ENCODE measurements at regions not wholly inside any gene's neighbourhood (a gene's known extent, or its start where the extent isn't known, plus 50 kb on each side); places are given as distances from the start of the nearest gene placed in this dataset.
"Not testable (repeated sequence)": the region's sequence is repeated elsewhere in the genome, so short reads cannot be mapped to it uniquely, and the experiment has no call there.

- peaks cover 3% of the 10 kb centered on the region for H3K9me3 Mint-ChIP-seq
- H3K4me1 Mint-ChIP-seq, result no peaks in the 10 kb centered on the region
- H3K4me3 Mint-ChIP-seq, result no peak overlapping the region
- POLR2A ChIA-PET, result no interaction called here
- no peaks in the 10 kb centered on the region for H3K36me3 Mint-ChIP-seq (ENCODE audit: low read depth)
- DNase-seq, result no peak
- H3K27ac Mint-ChIP-seq, result no peak overlapping the region
- CTCF ChIA-PET, result interaction anchor here (1.1 kb wide), 1 partner anchor 9 kb away, joined by 3 read pairs; no protein-coding TSS in a partner anchor
- H3K27me3 Mint-ChIP-seq, result peaks cover 9% of the 10 kb centered on the region
Measured at GRCh38 chr19:13712767-13713201, 51.5 kb upstream of the MRI1 start.

- H3K4me1 Mint-ChIP-seq, result no peaks in the 10 kb centered on the region
- H3K9me3 Mint-ChIP-seq, result peaks cover 3% of the 10 kb centered on the region
- H3K27ac Mint-ChIP-seq, result no peak overlapping the region
- no peaks in the 10 kb centered on the region for H3K36me3 Mint-ChIP-seq (ENCODE audit: low read depth)
- DNase-seq, result no peak
- peaks cover 2% of the 10 kb centered on the region for H3K27me3 Mint-ChIP-seq
- ChIA-PET POLR2A (no interaction called here), CTCF (no interaction called here)
- H3K4me3 Mint-ChIP-seq, result no peak overlapping the region
Measured at GRCh38 chr19:13707915-13708314, 56.4 kb upstream of the MRI1 start.

DNA sequence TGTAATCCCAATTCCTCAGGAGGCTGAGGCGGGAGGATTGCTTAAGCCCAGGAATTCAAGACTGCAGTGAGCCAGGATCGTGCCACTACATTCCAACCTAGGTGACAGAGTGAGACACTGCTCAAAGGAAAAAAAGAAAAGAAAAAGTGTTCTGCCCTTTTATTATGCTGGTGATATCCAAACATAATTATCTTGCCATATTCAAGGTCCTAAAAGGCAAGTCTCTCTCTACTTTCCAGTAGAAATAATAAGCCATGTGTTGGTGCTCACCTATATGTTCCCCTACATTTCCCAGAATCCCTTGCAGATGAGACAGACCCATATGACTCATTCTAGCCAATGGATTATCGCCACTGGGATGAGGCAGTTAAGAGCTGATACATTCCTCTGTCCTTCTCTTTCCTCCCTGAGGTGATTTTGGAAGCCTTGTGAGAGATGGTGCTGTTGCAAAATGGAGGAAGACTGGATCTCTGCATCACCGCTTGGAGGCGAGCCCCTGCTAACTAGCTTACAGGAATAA lies 58.3 kb upstream of the MRI1 start:
- H3K4me1 Mint-ChIP-seq, result no peaks in the 10 kb centered on the region
- peaks cover 6% of the 10 kb centered on the region for H3K27me3 Mint-ChIP-seq
- H3K27ac Mint-ChIP-seq, result no peak overlapping the region
- H3K36me3 Mint-ChIP-seq (ENCODE audit: low read depth), result peaks cover 5% of the 10 kb centered on the region
- peaks cover 3% of the 10 kb centered on the region for H3K9me3 Mint-ChIP-seq
- no peak overlapping the region for H3K4me3 Mint-ChIP-seq
- DNase-seq, result no peak
- ChIA-PET CTCF (no interaction called here), POLR2A (no interaction called here)

DNA sequence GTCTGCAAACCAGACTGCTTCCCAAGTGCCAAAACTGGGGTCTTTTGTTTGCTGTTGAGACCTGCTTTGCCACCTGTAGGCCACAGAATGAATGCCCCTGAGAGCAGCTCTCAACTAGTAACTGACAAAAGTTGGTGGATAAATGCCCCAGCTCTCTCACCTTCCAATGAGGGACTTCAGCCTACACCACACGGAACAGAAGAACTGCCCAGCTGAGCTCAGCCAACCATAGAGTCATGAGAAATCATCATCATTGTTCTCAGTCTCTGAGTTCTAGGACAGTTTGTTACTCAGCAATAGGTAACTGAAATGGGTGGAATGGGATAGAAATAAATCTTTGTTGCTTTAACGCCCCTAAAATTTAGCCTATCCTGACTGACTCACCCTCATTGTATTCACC lies 59.1 kb upstream of the MRI1 start:
- ChIA-PET POLR2A (no interaction called here), CTCF (no interaction called here)
- Mint-ChIP-seq H3K27me3 (peaks cover 10% of the 10 kb centered on the region), H3K4me3 (no peak overlapping the region), H3K9me3 (peaks cover 3% of the 10 kb centered on the region), H3K36me3 (ENCODE audit: low read depth) (peaks cover 5% of the 10 kb centered on the region), H3K27ac (no peak overlapping the region), H3K4me1 (no peaks in the 10 kb centered on the region)
- no peak for DNase-seq

GRCh38 chr19:13701624-13702023 lies 62.7 kb upstream of the MRI1 start:
- Mint-ChIP-seq H3K4me1 (no peaks in the 10 kb centered on the region), H3K27ac (no peak overlapping the region), H3K27me3 (peaks cover 8% of the 10 kb centered on the region), H3K36me3 (ENCODE audit: low read depth) (peaks cover 5% of the 10 kb centered on the region), H3K4me3 (no peak overlapping the region), H3K9me3 (peaks cover 3% of the 10 kb centered on the region)
- no peak for DNase-seq
- ChIA-PET CTCF (no interaction called here), POLR2A (no interaction called here)

DNA sequence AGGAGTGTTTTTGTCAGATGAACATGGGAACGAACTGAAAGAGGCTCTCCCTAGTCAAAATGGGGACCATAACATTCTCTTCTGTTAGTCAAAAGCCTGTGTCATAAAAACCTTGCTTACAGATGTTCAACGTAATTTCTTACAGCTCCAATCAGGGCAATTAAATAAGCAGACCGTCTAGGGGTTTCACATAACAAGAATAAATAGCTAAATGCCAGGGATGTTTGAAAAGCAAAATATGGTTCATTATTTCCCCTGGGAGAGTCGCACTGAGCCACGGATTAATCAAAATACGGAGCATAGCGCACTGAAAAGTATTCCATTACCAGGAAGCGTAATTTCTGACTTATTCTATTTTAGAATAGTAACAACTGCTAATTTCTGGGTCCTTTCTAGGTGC lies 63.7 kb upstream of the MRI1 start:
- Mint-ChIP-seq H3K4me1 (no peaks in the 10 kb centered on the region), H3K36me3 (ENCODE audit: low read depth) (peaks cover 5% of the 10 kb centered on the region), H3K27ac (no peak overlapping the region), H3K27me3 (peaks cover 8% of the 10 kb centered on the region), H3K9me3 (no peaks in the 10 kb centered on the region), H3K4me3 (no peak overlapping the region)
- POLR2A ChIA-PET, result no interaction called here
- no peak for DNase-seq
- CTCF ChIA-PET, result no interaction called here

DNA sequence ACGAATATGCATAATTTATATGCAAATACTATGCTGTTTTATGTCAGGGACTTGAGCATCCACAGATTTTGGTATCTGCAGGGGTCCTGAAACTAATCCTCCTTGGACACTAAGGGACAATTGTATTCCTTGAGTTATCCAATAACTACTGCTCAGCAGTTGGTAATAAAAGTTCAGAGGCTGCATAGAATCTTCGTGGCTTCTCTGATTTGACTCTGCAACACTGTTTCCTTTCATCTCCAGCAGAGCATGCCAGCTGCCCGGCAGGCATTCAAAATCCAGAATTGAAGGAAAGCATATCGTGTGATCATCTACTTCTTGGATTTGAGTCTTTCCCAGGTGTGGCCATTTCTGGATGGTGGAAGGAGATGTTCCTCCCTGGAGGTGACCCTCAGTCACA lies 64.5 kb upstream of the MRI1 start:
- no peak for DNase-seq
- H3K27me3 Mint-ChIP-seq, result peaks cover 8% of the 10 kb centered on the region
- H3K9me3 Mint-ChIP-seq, result no peaks in the 10 kb centered on the region
- CTCF ChIA-PET, result no interaction called here
- peaks cover 5% of the 10 kb centered on the region for H3K36me3 Mint-ChIP-seq (ENCODE audit: low read depth)
- H3K4me3 Mint-ChIP-seq, result no peak overlapping the region
- POLR2A ChIA-PET, result no interaction called here
- H3K27ac Mint-ChIP-seq, result no peak overlapping the region
- H3K4me1 Mint-ChIP-seq, result no peaks in the 10 kb centered on the region

- DNase-seq, result no peak
- ChIA-PET POLR2A (no interaction called here), CTCF (no interaction called here)
- Mint-ChIP-seq H3K27me3 (peaks cover 8% of the 10 kb centered on the region), H3K4me3 (no peak overlapping the region), H3K9me3 (no peaks in the 10 kb centered on the region), H3K4me1 (no peaks in the 10 kb centered on the region), H3K27ac (no peak overlapping the region), H3K36me3 (ENCODE audit: low read depth) (peaks cover 5% of the 10 kb centered on the region)
Measured at GRCh38 chr19:13696839-13697238, 67.5 kb upstream of the MRI1 start.

GRCh38 chr19:13693889-13694288 lies 70.4 kb upstream of the MRI1 start:
- ChIA-PET CTCF (no interaction called here), POLR2A (no interaction called here)
- no peaks in the 10 kb centered on the region for H3K9me3 Mint-ChIP-seq
- H3K36me3 Mint-ChIP-seq (ENCODE audit: low read depth), result no peaks in the 10 kb centered on the region
- H3K27ac Mint-ChIP-seq, result no peak overlapping the region
- H3K4me1 Mint-ChIP-seq, result no peaks in the 10 kb centered on the region
- no peak overlapping the region for H3K4me3 Mint-ChIP-seq
- no peaks in the 10 kb centered on the region for H3K27me3 Mint-ChIP-seq
- DNase-seq, result no peak

GRCh38 chr19:13691569-13692435 lies 72.5 kb upstream of the MRI1 start:
- Mint-ChIP-seq H3K4me3 (no peak overlapping the region), H3K4me1 (no peaks in the 10 kb centered on the region), H3K36me3 (ENCODE audit: low read depth) (no peaks in the 10 kb centered on the region), H3K27ac (no peak overlapping the region), H3K9me3 (no peaks in the 10 kb centered on the region), H3K27me3 (peaks cover 3% of the 10 kb centered on the region)
- POLR2A ChIA-PET, result no interaction called here
- CTCF ChIA-PET, result no interaction called here
- no peak for DNase-seq

- Mint-ChIP-seq H3K4me3 (no peak overlapping the region), H3K36me3 (ENCODE audit: low read depth) (no peaks in the 10 kb centered on the region), H3K27me3 (peaks cover 3% of the 10 kb centered on the region), H3K4me1 (no peaks in the 10 kb centered on the region), H3K9me3 (no peaks in the 10 kb centered on the region), H3K27ac (no peak overlapping the region)
- ChIA-PET CTCF (interaction anchor here (0.6 kb wide), 1 partner anchor 9 kb away, joined by 3 read pairs; no protein-coding TSS in a partner anchor), POLR2A (no interaction called here)
- DNase-seq, result peak; percentile 16
Measured at GRCh38 chr19:13689085-13689484, 75.2 kb upstream of the MRI1 start.

DNA sequence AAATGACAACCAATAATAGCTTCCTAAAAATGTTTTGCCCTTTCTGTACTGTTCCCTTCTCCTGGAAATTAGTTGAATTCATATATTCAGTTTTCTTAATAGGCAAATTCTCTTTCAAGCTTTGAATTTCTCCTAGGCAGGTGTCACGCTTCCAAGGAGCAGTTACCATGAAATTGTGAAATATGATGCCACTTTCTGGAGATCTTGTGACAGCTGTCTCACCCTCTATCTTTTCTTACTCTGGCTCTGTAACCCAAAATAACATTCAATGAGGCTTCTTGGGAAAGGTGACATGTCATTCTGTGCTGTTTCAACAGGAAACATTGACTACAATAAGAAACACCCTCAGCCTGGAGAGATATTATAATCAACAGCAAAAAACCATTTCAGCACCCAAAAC lies 80.3 kb upstream of the MRI1 start:
- POLR2A ChIA-PET, result no interaction called here
- no peak for DNase-seq
- H3K4me3 Mint-ChIP-seq, result no peak overlapping the region

DNA sequence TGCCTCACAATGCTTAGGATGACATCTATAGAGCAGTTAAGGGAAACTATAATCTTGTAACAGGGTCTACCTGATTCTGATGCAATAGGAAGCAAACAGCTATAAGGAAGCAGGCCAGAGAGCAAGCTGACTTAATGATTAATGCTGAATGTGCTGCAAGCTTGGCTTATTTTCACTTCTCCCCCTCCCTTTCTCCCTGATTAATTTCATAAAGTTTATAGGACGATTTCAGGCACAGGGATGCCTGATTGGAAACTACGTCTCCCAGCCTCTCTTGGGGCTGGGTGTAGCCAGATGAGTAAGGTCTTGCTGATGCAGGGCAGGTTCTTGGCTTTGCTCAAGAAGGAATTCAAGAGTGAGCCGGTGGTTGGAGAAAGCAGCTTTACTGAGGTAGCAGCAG lies 82.8 kb upstream of the MRI1 start:
- no peaks in the 10 kb centered on the region for H3K36me3 Mint-ChIP-seq (ENCODE audit: low read depth)
- ChIA-PET CTCF (no interaction called here), POLR2A (interaction anchor here (0.6 kb wide), 1 partner anchor 14 kb away, joined by 3 read pairs; no protein-coding TSS in a partner anchor)
- no peak overlapping the region for H3K4me3 Mint-ChIP-seq
- H3K27ac Mint-ChIP-seq, result no peak overlapping the region
- no peak for DNase-seq
- H3K27me3 Mint-ChIP-seq, result no peaks in the 10 kb centered on the region
- peaks cover 15% of the 10 kb centered on the region for H3K9me3 Mint-ChIP-seq
- H3K4me1 Mint-ChIP-seq, result no peaks in the 10 kb centered on the region

More for the DNA sequence above, 80.3 kb upstream of the MRI1 start:
- peaks cover 3% of the 10 kb centered on the region for H3K27me3 Mint-ChIP-seq
- peaks cover 12% of the 10 kb centered on the region for H3K9me3 Mint-ChIP-seq
- H3K36me3 Mint-ChIP-seq (ENCODE audit: low read depth), result no peaks in the 10 kb centered on the region
- no peak overlapping the region for H3K27ac Mint-ChIP-seq
- H3K4me1 Mint-ChIP-seq, result no peaks in the 10 kb centered on the region
- CTCF ChIA-PET, result no interaction called here

DNA sequence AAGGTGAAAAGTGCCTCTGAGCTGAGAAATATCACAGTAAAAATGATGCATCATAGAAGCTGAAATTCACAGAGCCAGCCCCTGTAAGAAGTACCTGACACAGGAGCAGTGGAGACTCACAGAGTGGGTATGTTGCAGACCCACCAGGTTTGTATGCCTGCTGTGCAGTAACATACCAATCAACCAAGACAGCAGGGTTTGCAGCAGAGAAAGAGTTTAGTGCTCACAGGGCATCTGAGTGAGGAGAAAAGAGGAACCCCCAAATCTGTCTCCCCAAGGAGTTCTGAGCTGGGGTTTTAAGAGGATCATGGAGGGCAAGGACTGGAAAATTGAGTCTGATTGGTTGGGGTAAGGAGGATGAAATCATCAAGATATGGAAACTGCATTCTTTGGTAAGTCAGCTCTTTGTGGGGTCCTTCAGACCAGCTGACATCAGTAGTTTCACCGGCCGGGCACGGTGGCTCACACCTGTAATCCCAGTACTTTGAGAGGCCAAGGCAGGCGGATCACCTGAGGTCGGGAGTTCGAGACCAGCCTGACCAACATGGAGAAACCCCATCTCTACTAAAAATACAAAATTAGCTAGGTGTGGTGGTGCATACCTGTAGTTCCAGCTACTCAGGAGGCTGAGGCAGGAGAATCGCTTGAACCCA lies 83.5 kb upstream of the MRI1 start:
- POLR2A ChIA-PET; H3K4me1 Mint-ChIP-seq; DNase-seq; H3K36me3 Mint-ChIP-seq (ENCODE audit: low read depth); H3K4me3 Mint-ChIP-seq; CTCF ChIA-PET; H3K27me3 Mint-ChIP-seq; H3K27ac Mint-ChIP-seq: not testable (repeated sequence)
- peaks cover 15% of the 10 kb centered on the region for H3K9me3 Mint-ChIP-seq

Measured in activated CD4-positive, alpha-beta memory T cell treated with anti-CD3 and anti-CD28 coated beads, Interleukin-2, amount 10 ng/mL, durations not matched to agents 7 days and 5 days (primary cell).